GM12873 (cell line): ENCODE measurements at regions not wholly inside any gene's neighbourhood (a gene's known extent, or its start where the extent isn't known, plus 50 kb on each side); places are given as distances from the start of the nearest gene placed in this dataset.

Experiments used
- CTCF ChIP-seq: IDR thresholded peaks from 2 replicates; pipeline ENCODE4 v1.5.1; 2012; ENCODE audit warnings: low read depth, mild to moderate bottlenecking, moderate library complexity, low read length, control low read depth; ENCODE audit not compliant: insufficient read depth; ENCODE audit errors: missing control alignments

DNA sequence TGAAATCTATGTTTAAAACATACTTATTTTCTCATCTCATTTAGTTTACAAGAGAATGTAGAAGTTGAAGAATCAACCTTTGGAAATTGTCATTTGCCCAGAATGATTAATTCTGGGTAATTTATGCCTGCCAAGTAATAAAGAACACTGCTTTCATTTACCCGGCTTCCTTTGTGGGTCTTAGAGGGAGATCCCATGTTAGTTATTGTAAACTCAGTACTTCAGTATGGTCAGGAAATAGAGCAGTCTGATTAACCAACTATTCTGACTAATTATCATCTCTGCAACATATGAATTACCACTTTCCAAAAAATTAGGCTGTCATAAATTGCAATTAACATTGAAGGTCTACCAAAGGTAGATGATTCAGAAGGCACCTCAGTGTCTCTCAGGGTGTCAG, 324.5 kb downstream of the HNRNPD start:
- TF ChIP-seq CTCF = no peak

DNA sequence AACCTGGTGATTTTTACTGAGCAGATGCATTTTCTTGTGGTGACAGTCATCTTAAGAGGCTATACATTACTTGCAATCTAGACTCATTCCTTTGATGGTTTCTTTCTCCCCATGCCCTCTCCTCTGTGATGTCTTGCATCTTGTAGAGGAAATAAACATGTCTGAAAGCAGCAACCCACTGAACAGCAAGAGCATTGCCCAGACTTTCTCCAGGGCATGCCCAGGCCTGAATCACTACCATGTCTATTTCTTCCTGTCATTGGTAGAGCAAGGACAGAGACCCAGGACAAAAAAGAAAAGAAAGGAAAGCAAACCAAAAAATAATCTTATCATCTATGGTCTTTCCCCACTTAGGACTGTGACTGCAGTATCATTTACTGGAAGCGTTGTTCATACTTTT, 326.1 kb downstream of the HNRNPD start:
- TF ChIP-seq CTCF = no peak

GRCh38 chr4:82046796-82047195, 327.0 kb downstream of the HNRNPD start:
- TF ChIP-seq CTCF = no peak

GRCh38 chr4:82045267-82045666, 328.5 kb downstream of the HNRNPD start:
- TF ChIP-seq CTCF = no peak

- no peak for TF ChIP-seq CTCF
These were observed 329.4 kb downstream of the HNRNPD start for GRCh38 chr4:82044141-82044993.

DNA sequence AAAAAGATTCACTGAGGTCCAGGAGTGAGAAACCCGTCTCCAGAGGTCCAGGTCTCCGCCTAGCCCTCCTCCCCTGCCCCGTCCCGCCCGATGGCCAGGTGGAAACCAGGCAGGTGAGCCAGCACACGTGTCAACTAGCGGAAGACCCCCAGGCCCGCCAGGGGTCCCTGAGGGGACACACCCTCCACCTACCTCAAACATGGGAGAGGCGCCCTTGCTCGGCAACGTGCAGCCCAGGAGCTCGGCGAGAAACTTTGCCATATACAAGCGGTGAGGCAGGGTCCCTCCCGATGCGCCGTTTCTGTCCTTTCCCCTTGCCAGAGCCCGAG, 330.0 kb downstream of the HNRNPD start:
- TF ChIP-seq CTCF = no peak

GRCh38 chr4:82043081-82043808, 330.5 kb downstream of the HNRNPD start:
- TF ChIP-seq CTCF = no peak
